Prostate gland (tissue), 2 donors: ENCODE measurements at regions not wholly inside any gene's neighbourhood (a gene's known extent, or its start where the extent isn't known, plus 50 kb on each side); places are given as distances from the start of the nearest gene placed in this dataset.

Source experiments
- CTCF ChIP-seq, 4 experiments: fragments of 200-600 bp in 2 of 4; fragments of 450-650 bp in 2 of 4; sonication (generic) in 2 of 4; IDR thresholded peaks; 1 replicate in 3 of 4; 2 replicates in 1 of 4; pipeline ENCODE4 v1.5.1; 2016 to 2019; ENCODE audit warnings: antibody characterized with exemption in 4 of 4, mild to moderate bottlenecking in 2 of 4, moderate library complexity in 2 of 4
- POLR2AphosphoS5 ChIP-seq: sonication (generic); formaldehyde crosslinking; IDR thresholded peaks from one replicate; pipeline ENCODE4 v1.6.1; 2017; ENCODE audit warnings: antibody characterized with exemption

GRCh38 chrX:39836802-39837420 lies 260.8 kb downstream of the BCOR start:
- no peak for TF ChIP-seq CTCF (IDR thresholded peaks at IDR 0.05)
- TF ChIP-seq POLR2AphosphoS5 = no peak
